ENCODE measurements at regions not wholly inside any gene's neighbourhood (a gene's known extent, or its start where the extent isn't known, plus 50 kb on each side); places are given as distances from the start of the nearest gene placed in this dataset.

DNA sequence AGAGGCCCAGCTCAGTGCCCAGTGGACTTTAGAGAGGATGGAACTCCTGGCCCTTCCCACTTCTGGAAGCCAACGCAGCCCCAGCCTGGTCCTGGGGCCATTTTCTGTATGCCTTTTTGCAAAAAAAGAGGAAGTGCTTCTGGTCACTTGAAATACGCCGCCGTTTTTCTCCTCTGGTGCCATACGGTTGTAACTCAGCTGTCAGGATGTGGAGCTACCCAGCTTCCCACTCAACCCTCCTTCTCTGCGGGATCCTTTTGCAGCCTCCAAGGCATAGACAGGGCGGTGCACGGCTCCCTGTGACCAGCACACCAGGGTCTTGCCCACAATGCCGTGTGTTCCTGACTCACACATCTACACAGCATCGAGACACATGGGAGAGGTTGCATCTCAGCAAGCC lies 369.6 kb downstream of the TCERG1L start:
- Mint-ChIP-seq H3K36me3 (ENCODE audit: insufficient read depth, unreplicated experiment) (no peaks in the 10 kb centered on the region), H3K27me3 (ENCODE audit: insufficient read depth, unreplicated experiment) (no peaks in the 10 kb centered on the region), H3K4me3 (ENCODE audit: unreplicated experiment) (no peak overlapping the region), H3K4me1 (ENCODE audit: insufficient read depth, unreplicated experiment) (no peaks in the 10 kb centered on the region), H3K9me3 (ENCODE audit: unreplicated experiment) (peaks cover 6% of the 10 kb centered on the region), H3K27ac (ENCODE audit: low read depth, unreplicated experiment) (no peak overlapping the region)
- POLR2A ChIA-PET = no interaction called here
- CTCF ChIA-PET = no interaction called here
- TF ChIP-seq, protein P1, sequence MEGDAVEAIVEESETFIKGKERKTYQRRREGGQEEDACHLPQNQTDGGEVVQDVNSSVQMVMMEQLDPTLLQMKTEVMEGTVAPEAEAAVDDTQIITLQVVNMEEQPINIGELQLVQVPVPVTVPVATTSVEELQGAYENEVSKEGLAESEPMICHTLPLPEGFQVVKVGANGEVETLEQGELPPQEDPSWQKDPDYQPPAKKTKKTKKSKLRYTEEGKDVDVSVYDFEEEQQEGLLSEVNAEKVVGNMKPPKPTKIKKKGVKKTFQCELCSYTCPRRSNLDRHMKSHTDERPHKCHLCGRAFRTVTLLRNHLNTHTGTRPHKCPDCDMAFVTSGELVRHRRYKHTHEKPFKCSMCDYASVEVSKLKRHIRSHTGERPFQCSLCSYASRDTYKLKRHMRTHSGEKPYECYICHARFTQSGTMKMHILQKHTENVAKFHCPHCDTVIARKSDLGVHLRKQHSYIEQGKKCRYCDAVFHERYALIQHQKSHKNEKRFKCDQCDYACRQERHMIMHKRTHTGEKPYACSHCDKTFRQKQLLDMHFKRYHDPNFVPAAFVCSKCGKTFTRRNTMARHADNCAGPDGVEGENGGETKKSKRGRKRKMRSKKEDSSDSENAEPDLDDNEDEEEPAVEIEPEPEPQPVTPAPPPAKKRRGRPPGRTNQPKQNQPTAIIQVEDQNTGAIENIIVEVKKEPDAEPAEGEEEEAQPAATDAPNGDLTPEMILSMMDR (IDR thresholded peaks at IDR 0.05; ENCODE audit: unreplicated experiment) = no peak
- DNase-seq (ENCODE audit: unreplicated experiment) = no peak
- no TSS peak for BruUV-seq (replicated peaks)
- intact Hi-C loops (cut with micrococcal nuclease) = no loop called here

GRCh38 chr10:130952086-130952485 lies 359.4 kb downstream of the TCERG1L start:
- intact Hi-C loops (cut with micrococcal nuclease) = no loop called here
- TF ChIP-seq, protein P1 (IDR thresholded peaks at IDR 0.05; ENCODE audit: unreplicated experiment) = no peak
- Mint-ChIP-seq H3K36me3 (ENCODE audit: insufficient read depth, unreplicated experiment) (no peaks in the 10 kb centered on the region), H3K27ac (ENCODE audit: low read depth, unreplicated experiment) (no peak overlapping the region), H3K4me3 (ENCODE audit: unreplicated experiment) (no peak overlapping the region), H3K27me3 (ENCODE audit: insufficient read depth, unreplicated experiment) (no peaks in the 10 kb centered on the region), H3K4me1 (ENCODE audit: insufficient read depth, unreplicated experiment) (no peaks in the 10 kb centered on the region), H3K9me3 (ENCODE audit: unreplicated experiment) (peaks cover 27% of the 10 kb centered on the region)
- POLR2A ChIA-PET = interaction anchor here (0.7 kb wide), 1 partner anchor 39 kb away, joined by 3 read pairs; no protein-coding TSS in a partner anchor
- no TSS peak for BruUV-seq (replicated peaks)
- DNase-seq (ENCODE audit: unreplicated experiment) = no peak
- CTCF ChIA-PET = interaction anchor here (0.7 kb wide), 1 partner anchor 291 kb away, joined by 3 read pairs; no protein-coding TSS in a partner anchor

- peaks cover 20% of the 10 kb centered on the region for H3K9me3 Mint-ChIP-seq (ENCODE audit: unreplicated experiment)
- DNase-seq (ENCODE audit: unreplicated experiment) = no peak
- H3K36me3 Mint-ChIP-seq (ENCODE audit: insufficient read depth, unreplicated experiment) = no peaks in the 10 kb centered on the region
- no TSS peak for BruUV-seq (replicated peaks)
- H3K4me3 Mint-ChIP-seq (ENCODE audit: unreplicated experiment) = no peak overlapping the region
- ChIA-PET CTCF (interaction anchor here (0.6 kb wide), 1 partner anchor 920 kb away, joined by 4 read pairs; no protein-coding TSS in a partner anchor), POLR2A (no interaction called here)
- TF ChIP-seq, protein P1 (IDR thresholded peaks at IDR 0.05; ENCODE audit: unreplicated experiment) = no peak
- no peaks in the 10 kb centered on the region for H3K27me3 Mint-ChIP-seq (ENCODE audit: insufficient read depth, unreplicated experiment)
- H3K4me1 Mint-ChIP-seq (ENCODE audit: insufficient read depth, unreplicated experiment) = no peaks in the 10 kb centered on the region
- intact Hi-C loops (cut with micrococcal nuclease) = no loop called here
- no peak overlapping the region for H3K27ac Mint-ChIP-seq (ENCODE audit: low read depth, unreplicated experiment)
These were observed 357.1 kb downstream of the TCERG1L start for GRCh38 chr10:130954326-130954905.

GRCh38 chr10:130956251-130956650 lies 355.3 kb downstream of the TCERG1L start:
- Mint-ChIP-seq H3K27me3 (ENCODE audit: insufficient read depth, unreplicated experiment) (no peaks in the 10 kb centered on the region), H3K4me1 (ENCODE audit: insufficient read depth, unreplicated experiment) (no peaks in the 10 kb centered on the region), H3K36me3 (ENCODE audit: insufficient read depth, unreplicated experiment) (no peaks in the 10 kb centered on the region), H3K4me3 (ENCODE audit: unreplicated experiment) (no peak overlapping the region), H3K9me3 (ENCODE audit: unreplicated experiment) (peaks cover 25% of the 10 kb centered on the region), H3K27ac (ENCODE audit: low read depth, unreplicated experiment) (no peak overlapping the region)
- CTCF ChIA-PET = interaction anchor here (0.6 kb wide), 1 partner anchor 111 kb away, joined by 3 read pairs; no protein-coding TSS in a partner anchor
- DNase-seq (ENCODE audit: unreplicated experiment) = no peak
- intact Hi-C loops (cut with micrococcal nuclease) = no loop called here
- POLR2A ChIA-PET = no interaction called here
- BruUV-seq (replicated peaks) = no TSS peak
- TF ChIP-seq, protein P1 (IDR thresholded peaks at IDR 0.05; ENCODE audit: unreplicated experiment) = no peak

All from MCF 10A (cell line).